DND-41 (cell line): ENCODE measurements at regions not wholly inside any gene's neighbourhood (a gene's known extent, or its start where the extent isn't known, plus 50 kb on each side); places are given as distances from the start of the nearest gene placed in this dataset.
"Not testable (repeated sequence)": the region's sequence is repeated elsewhere in the genome, so short reads cannot be mapped to it uniquely, and the experiment has no call there.

Source experiments
- EZH2 ChIP-seq: IDR thresholded peaks from 3 replicates; pipeline ENCODE4 v1.6.1; 2012; ENCODE audit warnings: borderline replicate concordance, low read depth, mild to moderate bottlenecking, moderate library complexity, low read length, inconsistent platforms; ENCODE audit not compliant: severe bottlenecking
- TF ChIP-seq, protein P1 (sequence below): IDR thresholded peaks from 2 replicates; pipeline ENCODE4 v1.5.1; 2012; ENCODE audit warnings: borderline replicate concordance, low read length, moderate library complexity, mild to moderate bottlenecking; ENCODE audit not compliant: poor library complexity, severe bottlenecking; ENCODE audit errors: extremely low read depth

DNA sequence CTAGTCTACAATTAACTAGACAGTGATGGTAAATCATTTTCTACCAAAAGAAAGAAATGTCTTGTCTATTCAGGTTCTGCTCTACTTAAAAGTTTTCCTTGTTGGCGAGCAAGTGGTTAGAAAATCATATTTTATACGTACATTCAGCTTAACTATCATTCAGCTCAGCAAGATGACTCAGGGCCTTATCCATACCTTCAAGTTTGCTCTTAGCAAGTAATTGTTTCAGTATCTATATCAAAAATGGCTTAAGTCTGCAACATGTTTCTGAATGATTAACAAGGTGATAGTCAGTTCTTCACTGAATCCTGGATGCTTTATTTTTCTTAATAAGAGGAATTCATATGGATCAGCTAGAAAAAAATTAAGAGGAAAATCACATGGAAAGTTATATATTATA lies 90.8 kb upstream of the TP53BP2 start:
- TF ChIP-seq, protein P1, sequence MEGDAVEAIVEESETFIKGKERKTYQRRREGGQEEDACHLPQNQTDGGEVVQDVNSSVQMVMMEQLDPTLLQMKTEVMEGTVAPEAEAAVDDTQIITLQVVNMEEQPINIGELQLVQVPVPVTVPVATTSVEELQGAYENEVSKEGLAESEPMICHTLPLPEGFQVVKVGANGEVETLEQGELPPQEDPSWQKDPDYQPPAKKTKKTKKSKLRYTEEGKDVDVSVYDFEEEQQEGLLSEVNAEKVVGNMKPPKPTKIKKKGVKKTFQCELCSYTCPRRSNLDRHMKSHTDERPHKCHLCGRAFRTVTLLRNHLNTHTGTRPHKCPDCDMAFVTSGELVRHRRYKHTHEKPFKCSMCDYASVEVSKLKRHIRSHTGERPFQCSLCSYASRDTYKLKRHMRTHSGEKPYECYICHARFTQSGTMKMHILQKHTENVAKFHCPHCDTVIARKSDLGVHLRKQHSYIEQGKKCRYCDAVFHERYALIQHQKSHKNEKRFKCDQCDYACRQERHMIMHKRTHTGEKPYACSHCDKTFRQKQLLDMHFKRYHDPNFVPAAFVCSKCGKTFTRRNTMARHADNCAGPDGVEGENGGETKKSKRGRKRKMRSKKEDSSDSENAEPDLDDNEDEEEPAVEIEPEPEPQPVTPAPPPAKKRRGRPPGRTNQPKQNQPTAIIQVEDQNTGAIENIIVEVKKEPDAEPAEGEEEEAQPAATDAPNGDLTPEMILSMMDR = not testable (repeated sequence)
- TF ChIP-seq EZH2 = not testable (repeated sequence)
